WTC11 (cell line): ENCODE measurements at regions not wholly inside any gene's neighbourhood (a gene's known extent, or its start where the extent isn't known, plus 50 kb on each side); places are given as distances from the start of the nearest gene placed in this dataset.

Experiments used
- ATAC-seq: fragments of 200-7000 bp; cut with Tn5 transposase; 2 replicates; pipeline ENCODE4 v1.10.0; 2021; ENCODE audit warnings: mild to moderate bottlenecking, moderate library complexity
- CTCF ChIA-PET: fragments of 300-600 bp; sonication (Branson Sonifier 250); formaldehyde crosslinking; loops from one replicate; lab custom pipeline; 2021; ENCODE audit warnings: antibody characterized with exemption; lab: Charles Lee
- POLR2A ChIA-PET: fragments of 350-600 bp; sonication (Branson Sonifier 250); formaldehyde crosslinking; loops from one replicate; lab custom pipeline; 2021; ENCODE audit warnings: antibody characterized with exemption; lab: Charles Lee
- DNase-seq: peaks from one replicate; pipeline ENCODE4 v3.0.0; 2021; ENCODE audit warnings: low spot score
- H3K27ac Mint-ChIP-seq: 2 replicates; pipeline ENCODE4 v1.8.0; 2021; ENCODE audit warnings: mixed read lengths
- H3K27me3 Mint-ChIP-seq: 2 replicates; pipeline ENCODE4 v1.8.0; 2021; ENCODE audit warnings: low read depth, mild to moderate bottlenecking, moderate library complexity, mixed read lengths
- H3K36me3 Mint-ChIP-seq: 2 replicates; pipeline ENCODE4 v1.8.0; 2021; ENCODE audit warnings: mixed read lengths
- H3K4me1 Mint-ChIP-seq: 2 replicates; pipeline ENCODE4 v1.8.0; 2022; ENCODE audit warnings: mixed read lengths
- H3K4me3 Mint-ChIP-seq: 2 replicates; pipeline ENCODE4 v1.8.0; 2021; ENCODE audit warnings: mild to moderate bottlenecking, moderate library complexity, mixed read lengths
- H3K9me3 Mint-ChIP-seq: 2 replicates; pipeline ENCODE4 v1.8.0; 2021; ENCODE audit warnings: mixed read lengths
- AFF4 ChIP-seq: sonication (generic); formaldehyde crosslinking; IDR thresholded peaks from 2 replicates; pipeline ENCODE4 v1.8.1; 2023; ENCODE audit warnings: mild to moderate bottlenecking, missing genetic modification reagents, borderline replicate concordance
- ARID4B ChIP-seq: sonication (generic); formaldehyde crosslinking; IDR thresholded peaks from 2 replicates; pipeline ENCODE4 v1.8.0; 2023; ENCODE audit warnings: missing genetic modification reagents, mild to moderate bottlenecking, borderline replicate concordance
- ATF1 ChIP-seq: sonication (generic); formaldehyde crosslinking; IDR thresholded peaks from 2 replicates; pipeline ENCODE4 v1.8.1; 2023; ENCODE audit warnings: mild to moderate bottlenecking, moderate library complexity, missing genetic modification reagents
- CTCF ChIP-seq: fragments of 200-600 bp; IDR thresholded peaks from 2 replicates; pipeline ENCODE4 v1.8.0; 2022; ENCODE audit warnings: antibody characterized with exemption
- E2F5 ChIP-seq: sonication (generic); formaldehyde crosslinking; IDR thresholded peaks from 2 replicates; pipeline ENCODE4 v1.8.1; 2022; ENCODE audit warnings: mild to moderate bottlenecking, moderate library complexity, missing genetic modification reagents
- FOXJ3 ChIP-seq: sonication (generic); formaldehyde crosslinking; IDR thresholded peaks from 2 replicates; pipeline ENCODE4 v1.9.0; 2021; ENCODE audit warnings: missing genetic modification reagents, mild to moderate bottlenecking, borderline replicate concordance
- FOXP1 ChIP-seq: sonication (generic); formaldehyde crosslinking; IDR thresholded peaks from 2 replicates; pipeline ENCODE4 v1.8.0; 2022; ENCODE audit warnings: missing genetic modification reagents, mild to moderate bottlenecking, moderate library complexity, borderline replicate concordance
- FOXP4 ChIP-seq: sonication (generic); formaldehyde crosslinking; IDR thresholded peaks from 2 replicates; pipeline ENCODE4 v1.8.0; 2022; ENCODE audit warnings: mild to moderate bottlenecking, missing genetic modification reagents
- MAX ChIP-seq: sonication (generic); formaldehyde crosslinking; IDR thresholded peaks from 2 replicates; pipeline ENCODE4 v1.8.0; 2022; ENCODE audit warnings: mild to moderate bottlenecking, missing genetic modification reagents
- MLX ChIP-seq: sonication (generic); formaldehyde crosslinking; IDR thresholded peaks from 2 replicates; pipeline ENCODE4 v1.8.1; 2023; ENCODE audit warnings: mild to moderate bottlenecking, missing genetic modification reagents, moderate library complexity
- MXD4 ChIP-seq: fragments of 250-450 bp; sonication (Bioruptor Pico); IDR thresholded peaks from 2 replicates; pipeline ENCODE4 v1.8.0; 2021; ENCODE audit warnings: mild to moderate bottlenecking, moderate library complexity, borderline replicate concordance
- NFATC4 ChIP-seq: fragments of 250-450 bp; sonication (Bioruptor Pico); IDR thresholded peaks from 2 replicates; pipeline ENCODE4 v1.9.0; 2021; ENCODE audit warnings: mild to moderate bottlenecking
- OVOL2 ChIP-seq: fragments of 250-450 bp; sonication (Bioruptor Pico); IDR thresholded peaks from 2 replicates; pipeline ENCODE4 v1.9.0; 2021; ENCODE audit warnings: mild to moderate bottlenecking, borderline replicate concordance
- PRRX2 ChIP-seq: fragments of 250-450 bp; sonication (Bioruptor Pico); IDR thresholded peaks from 2 replicates; pipeline ENCODE4 v1.8.0; 2021; ENCODE audit warnings: mild to moderate bottlenecking
- RORB ChIP-seq: fragments of 250-450 bp; sonication (Bioruptor Pico); IDR thresholded peaks from 2 replicates; pipeline ENCODE4 v1.9.0; 2021; ENCODE audit warnings: mild to moderate bottlenecking
- STAT6 ChIP-seq: sonication (generic); formaldehyde crosslinking; conservative IDR thresholded peaks from 2 replicates; pipeline ENCODE4 v1.8.1; 2023; ENCODE audit warnings: mild to moderate bottlenecking, low read depth, missing genetic modification reagents, moderate library complexity
- USF2 ChIP-seq: sonication (generic); formaldehyde crosslinking; IDR thresholded peaks from 2 replicates; pipeline ENCODE4 v1.8.1; 2023; ENCODE audit warnings: mild to moderate bottlenecking, missing genetic modification reagents, moderate library complexity
- ZMAT4 ChIP-seq: fragments of 250-450 bp; sonication (Bioruptor Pico); IDR thresholded peaks from 2 replicates; pipeline ENCODE4 v1.9.0; 2021; ENCODE audit warnings: mild to moderate bottlenecking
- ZNF121 ChIP-seq: sonication (generic); formaldehyde crosslinking; IDR thresholded peaks from 2 replicates; pipeline ENCODE4 v1.8.0; 2023; ENCODE audit warnings: missing genetic modification reagents

- no peak for TF ChIP-seq STAT6
- no peak for TF ChIP-seq USF2 (CRISPR knock-in tag)
- TF ChIP-seq MLX (CRISPR knock-in tag): no peak
- no peak for TF ChIP-seq MXD4 (CRISPR knock-in tag)
- no peak for TF ChIP-seq AFF4
- no peak for TF ChIP-seq ARID4B (CRISPR knock-in tag)
- TF ChIP-seq FOXP1: no peak
- TF ChIP-seq ZNF121 (CRISPR knock-in tag): no peak
- no peak for TF ChIP-seq OVOL2 (CRISPR knock-in tag)
- TF ChIP-seq CTCF: no peak
Measured at GRCh38 chr5:56624751-56625150, 190.6 kb upstream of the MAP3K1 start (continued).

GRCh38 chr5:56622141-56622540, 193.2 kb upstream of the MAP3K1 start:
- H3K27me3 Mint-ChIP-seq: no peaks in the 10 kb centered on the region
- ATAC-seq (no peak), DNase-seq (no peak)
- no peak overlapping the region for H3K27ac Mint-ChIP-seq
- no peak overlapping the region for H3K4me3 Mint-ChIP-seq
- peaks cover 26% of the 10 kb centered on the region for H3K36me3 Mint-ChIP-seq
- H3K9me3 Mint-ChIP-seq: peaks cover 50% of the 10 kb centered on the region
- ChIA-PET CTCF (no interaction called here), POLR2A (no interaction called here)
- H3K4me1 Mint-ChIP-seq: peaks cover 6% of the 10 kb centered on the region; the same call in 1 of the 2 replicates
- TF ChIP-seq MAX (CRISPR knock-in tag): no peak
- no peak for TF ChIP-seq ATF1 (CRISPR knock-in tag)
- TF ChIP-seq E2F5 (CRISPR knock-in tag): no peak
- TF ChIP-seq NFATC4 (CRISPR knock-in tag): no peak
- no peak for TF ChIP-seq FOXP4
- no peak for TF ChIP-seq RORB (CRISPR knock-in tag)
- TF ChIP-seq ZMAT4: no peak
- no peak for TF ChIP-seq PRRX2 (CRISPR knock-in tag)
- no peak for TF ChIP-seq FOXJ3 (CRISPR knock-in tag)
